Right lobe of liver (tissue), 6 donors: ENCODE measurements at regions not wholly inside any gene's neighbourhood (a gene's known extent, or its start where the extent isn't known, plus 50 kb on each side); places are given as distances from the start of the nearest gene placed in this dataset.

Experiments
- ATAC-seq, 4 donors: fragments of 200-7000 bp; cut with Tn5 transposase; one replicate each; pipeline ENCODE4 v1.9.1; 2020; ENCODE audit warnings: mild to moderate bottlenecking in 4 of 4, moderate library complexity in 4 of 4
- DNase-seq, 3 donors: peaks; one replicate each; pipeline ENCODE4 v3.0.0-alpha.2; 2020
- H3K27ac ChIP-seq, 3 donors: fragments of 200-600 bp; one replicate each; pipeline ENCODE4 v1.8.0; 2022
- H3K27me3 ChIP-seq, 2 donors: fragments of 200-600 bp; one replicate each; pipeline ENCODE4 v1.8.0; 2022
- H3K36me3 ChIP-seq, 4 donors: fragments of 200-600 bp; sonication (generic) in 1 of 4; one replicate each; pipeline versions ENCODE4 v1.5.1 to v1.8.0; 2017 to 2022; ENCODE audit warnings: control low read depth in 1 of 4
- H3K4me1 ChIP-seq, 4 donors: fragments of 200-600 bp; sonication (generic) in 1 of 4; one replicate each; pipeline versions ENCODE4 v1.5.1 to v1.8.0; 2017 to 2022; ENCODE audit warnings: control low read depth in 1 of 4
- H3K4me3 ChIP-seq, 3 donors: fragments of 200-600 bp; one replicate each; pipeline ENCODE4 v1.8.0; 2022
- H3K9me3 ChIP-seq, 4 donors: fragments of 200-600 bp; sonication (generic) in 1 of 4; one replicate each; pipeline versions ENCODE4 v1.5.1 to v1.8.0; 2017 to 2022; ENCODE audit warnings: control low read depth in 1 of 4
- POLR2A ChIP-seq: fragments of 450-650 bp; IDR thresholded peaks from one replicate; pipeline ENCODE4 v1.6.1; 2017; ENCODE audit warnings: antibody characterized with exemption, mild to moderate bottlenecking
- WGBS: methylation state at CpG from one replicate; pipeline ENCODE4 v1.1.6; 2018; ENCODE audit warnings: low coverage, low lambda C conversion rate; ENCODE audit not compliant: insufficient coverage; ENCODE audit errors: missing lambda C conversion rate; 5-methylcytosine and 5-hydroxymethylcytosine counted together
- intact Hi-C, 2 donors: fragments of 100-400 bp; cut with DNase I; formaldehyde crosslinking; loops; one replicate each; pipeline versions ENCODE4 v1.11.2 to v1.14.1; 2022
- TF ChIP-seq, protein P1 (sequence below), 4 donors: fragments of 200-600 bp in 3 of 4; fragments of 450-650 bp in 1 of 4; IDR thresholded peaks; one replicate each; pipeline versions ENCODE4 v1.5.1 to v1.8.0; 2016 to 2022; ENCODE audit warnings: antibody characterized with exemption in 4 of 4, mild to moderate bottlenecking in 2 of 4
- donor health status: DM: no; HTN: yes; CAD: no.
- donor health status: DM: no; HTN: no; CAD: no.
- donor health status: DM: no; HTN: no; CAD: no.
- donor health status: DM: no; HTN: yes; CAD: no.
- donor health status: DM: no; HTN: yes; CAD: no.

- Histone ChIP-seq H3K27me3 (no peaks in the 10 kb centered on the region), H3K36me3 (no peaks in the 10 kb centered on the region), H3K4me1 (no peaks in the 10 kb centered on the region), H3K4me3 (no peak overlapping the region), H3K27ac (no peak overlapping the region), H3K9me3 (no peaks in the 10 kb centered on the region)
- no peak for ATAC-seq
- intact Hi-C loops = no loop called here
- no peak for DNase-seq
- WGBS = 41% methylated on average over 4 of the region's 5 CpGs
- TF ChIP-seq, protein P1, sequence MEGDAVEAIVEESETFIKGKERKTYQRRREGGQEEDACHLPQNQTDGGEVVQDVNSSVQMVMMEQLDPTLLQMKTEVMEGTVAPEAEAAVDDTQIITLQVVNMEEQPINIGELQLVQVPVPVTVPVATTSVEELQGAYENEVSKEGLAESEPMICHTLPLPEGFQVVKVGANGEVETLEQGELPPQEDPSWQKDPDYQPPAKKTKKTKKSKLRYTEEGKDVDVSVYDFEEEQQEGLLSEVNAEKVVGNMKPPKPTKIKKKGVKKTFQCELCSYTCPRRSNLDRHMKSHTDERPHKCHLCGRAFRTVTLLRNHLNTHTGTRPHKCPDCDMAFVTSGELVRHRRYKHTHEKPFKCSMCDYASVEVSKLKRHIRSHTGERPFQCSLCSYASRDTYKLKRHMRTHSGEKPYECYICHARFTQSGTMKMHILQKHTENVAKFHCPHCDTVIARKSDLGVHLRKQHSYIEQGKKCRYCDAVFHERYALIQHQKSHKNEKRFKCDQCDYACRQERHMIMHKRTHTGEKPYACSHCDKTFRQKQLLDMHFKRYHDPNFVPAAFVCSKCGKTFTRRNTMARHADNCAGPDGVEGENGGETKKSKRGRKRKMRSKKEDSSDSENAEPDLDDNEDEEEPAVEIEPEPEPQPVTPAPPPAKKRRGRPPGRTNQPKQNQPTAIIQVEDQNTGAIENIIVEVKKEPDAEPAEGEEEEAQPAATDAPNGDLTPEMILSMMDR (IDR thresholded peaks at IDR 0.05) = no peak
- no peak for TF ChIP-seq POLR2A
Observed at GRCh38 chr5:153893817-153894216, 144.9 kb downstream of the FAM114A2 start.

- DNase-seq = no peak
- Histone ChIP-seq H3K27ac (no peak overlapping the region), H3K27me3 (no peaks in the 10 kb centered on the region), H3K36me3 (no peaks in the 10 kb centered on the region), H3K4me1 (no peaks in the 10 kb centered on the region), H3K9me3 (no peaks in the 10 kb centered on the region), H3K4me3 (no peak overlapping the region)
- no peak for ATAC-seq
- intact Hi-C loops = no loop called here
- TF ChIP-seq, protein P1 (IDR thresholded peaks at IDR 0.05) = no peak
Observed at GRCh38 chr5:153891394-153891793, 147.3 kb downstream of the FAM114A2 start.

- intact Hi-C loops = no loop called here
- Histone ChIP-seq H3K4me1 (no peaks in the 10 kb centered on the region), H3K4me3 (no peak overlapping the region), H3K9me3 (no peaks in the 10 kb centered on the region), H3K27me3 (no peaks in the 10 kb centered on the region), H3K36me3 (no peaks in the 10 kb centered on the region), H3K27ac (no peak overlapping the region)
- no peak for ATAC-seq
- no peak for TF ChIP-seq POLR2A
- TF ChIP-seq, protein P1 (IDR thresholded peaks at IDR 0.05) = no peak
- WGBS = 43% methylated on average over 5 of the region's 5 CpGs
- no peak for DNase-seq
Observed at GRCh38 chr5:153888781-153889180, 149.9 kb downstream of the FAM114A2 start.

DNA sequence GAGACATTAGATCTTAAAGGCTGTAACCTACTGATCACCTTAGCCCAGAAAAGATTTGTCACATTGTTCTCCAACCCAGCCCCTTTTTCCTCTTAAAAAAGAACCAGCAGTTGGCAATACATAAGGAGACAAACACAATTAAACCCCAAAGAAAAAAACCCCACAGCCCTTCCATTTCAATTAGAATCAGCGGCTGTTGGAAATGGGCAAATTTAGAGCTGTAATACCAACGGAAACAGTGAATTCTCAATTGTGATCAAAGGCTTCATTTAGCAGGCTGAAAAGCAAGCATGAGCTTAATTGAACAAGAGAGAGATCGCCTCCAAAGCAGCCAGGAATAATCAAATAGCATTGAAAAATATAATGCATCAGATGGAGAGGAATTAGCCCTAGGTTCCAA, 153.6 kb downstream of the FAM114A2 start:
- intact Hi-C loops = no loop called here
- Histone ChIP-seq H3K36me3 (no peaks in the 10 kb centered on the region), H3K4me3 (no peak overlapping the region), H3K27ac (no peak overlapping the region), H3K27me3 (no peaks in the 10 kb centered on the region), H3K4me1 (no peaks in the 10 kb centered on the region), H3K9me3 (no peaks in the 10 kb centered on the region)
- DNase-seq (no peak), ATAC-seq (no peak)
- TF ChIP-seq POLR2A = no peak
- TF ChIP-seq, protein P1 (IDR thresholded peaks at IDR 0.05) = no peak
- WGBS = 71% methylated on average over 3 of the region's 3 CpGs

DNA sequence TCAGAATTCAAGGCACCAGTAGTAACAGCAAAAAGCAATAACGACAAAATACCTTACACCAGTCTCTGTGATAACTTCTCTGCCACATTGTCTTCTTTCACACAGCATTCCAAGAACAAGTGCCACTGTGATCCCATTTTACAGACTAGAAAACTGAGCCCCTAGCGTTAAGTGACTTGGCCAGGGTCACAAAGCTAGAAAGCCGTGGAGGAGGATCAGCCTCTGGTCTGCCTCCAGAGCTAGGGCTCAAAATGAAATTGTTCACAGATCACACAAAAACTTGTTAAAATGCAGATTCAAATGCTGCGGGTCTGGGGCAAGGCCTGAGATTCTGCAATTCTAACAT, 154.1 kb downstream of the FAM114A2 start:
- no peaks in the 10 kb centered on the region for H3K36me3 ChIP-seq
- WGBS = 53% methylated on average over 3 of the region's 4 CpGs

More for the DNA sequence above, 154.1 kb downstream of the FAM114A2 start:
- TF ChIP-seq, protein P1 (IDR thresholded peaks at IDR 0.05) = no peak
- TF ChIP-seq POLR2A = no peak
- DNase-seq = no peak
- H3K4me1 ChIP-seq = no peaks in the 10 kb centered on the region
- no peak overlapping the region for H3K4me3 ChIP-seq
- intact Hi-C loops = no loop called here
- no peaks in the 10 kb centered on the region for H3K27me3 ChIP-seq
- no peaks in the 10 kb centered on the region for H3K9me3 ChIP-seq
- H3K27ac ChIP-seq = no peak overlapping the region
- ATAC-seq = no peak
